GM13976 (cell line): ENCODE measurements at regions not wholly inside any gene's neighbourhood (a gene's known extent, or its start where the extent isn't known, plus 50 kb on each side); places are given as distances from the start of the nearest gene placed in this dataset.

Experiments
- DNase-seq: peaks from one replicate; pipeline ENCODE4 v3.0.0; 2012; ENCODE audit warnings: low spot score
- CTCF ChIP-seq: IDR thresholded peaks from 2 replicates; pipeline ENCODE4 v1.5.1; 2012; ENCODE audit warnings: borderline replicate concordance, mild to moderate bottlenecking; ENCODE audit not compliant: insufficient read depth; ENCODE audit errors: extremely low read depth, missing control alignments, control extremely low read depth
- in situ Hi-C: fragments of 300-500 bp; cut with MboI; formaldehyde crosslinking; loops from one replicate; pipeline ENCODE4 v1.12.0; 2022; ENCODE audit warnings: low sequenced_read_pairs, mixed read lengths, inconsistent platforms; ENCODE audit not compliant: unreplicated experiment

GRCh38 chr7:10723832-10724231 is 249.8 kb upstream of the PHF14 start:
- no peak for TF ChIP-seq CTCF
- DNase-seq, result no peak
- in situ Hi-C loops, result no loop called here

- in situ Hi-C loops, result no loop called here
- no peak for TF ChIP-seq CTCF
- no peak for DNase-seq
Measured at GRCh38 chr7:10724449-10724848, 249.2 kb upstream of the PHF14 start.

GRCh38 chr7:10727636-10728035 is 246.0 kb upstream of the PHF14 start:
- TF ChIP-seq CTCF, result no peak
- in situ Hi-C loops, result no loop called here
- no peak for DNase-seq

DNA sequence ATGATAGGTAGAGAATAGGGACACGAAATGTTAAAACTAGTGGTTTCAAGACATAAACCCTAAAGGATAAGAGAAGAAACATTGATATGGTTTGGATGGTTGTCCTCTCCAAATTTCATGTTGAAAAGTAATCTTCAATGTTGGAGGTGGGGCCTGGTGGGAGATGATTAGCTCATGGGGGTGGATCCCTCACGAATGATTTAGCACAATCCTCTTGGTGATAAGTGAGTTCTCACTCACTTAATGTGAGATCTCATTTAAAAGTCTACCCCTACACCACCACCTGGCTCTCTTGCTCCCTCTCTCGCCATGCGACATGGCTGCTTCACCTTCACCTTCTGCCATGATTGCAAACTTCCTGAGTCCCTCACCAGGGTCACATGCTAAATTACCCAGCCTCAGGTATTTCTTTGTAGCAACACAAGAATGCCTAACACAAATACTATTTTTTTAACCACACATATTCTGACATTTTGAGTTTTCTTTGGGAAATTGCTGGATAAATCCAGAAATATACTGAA is 242.4 kb upstream of the PHF14 start:
- TF ChIP-seq CTCF, result no peak
- DNase-seq, result no peak
- in situ Hi-C loops, result no loop called here

GRCh38 chr7:10733747-10734146 is 239.9 kb upstream of the PHF14 start:
- no peak for TF ChIP-seq CTCF
- DNase-seq, result no peak
- in situ Hi-C loops, result no loop called here

GRCh38 chr7:10734595-10734994 is 239.1 kb upstream of the PHF14 start:
- in situ Hi-C loops, result no loop called here
- DNase-seq, result no peak
- no peak for TF ChIP-seq CTCF

GRCh38 chr7:10739401-10739800 is 234.3 kb upstream of the PHF14 start:
- in situ Hi-C loops, result no loop called here
- no peak for DNase-seq
- no peak for TF ChIP-seq CTCF
